NCI-H774 (cell line): ENCODE measurements at regions not wholly inside any gene's neighbourhood (a gene's known extent, or its start where the extent isn't known, plus 50 kb on each side); places are given as distances from the start of the nearest gene placed in this dataset.

Experiments used
- DNase-seq: peaks from one replicate; lab custom pipeline; 2025; lab: John Stamatoyannopoulos, UW

DNA sequence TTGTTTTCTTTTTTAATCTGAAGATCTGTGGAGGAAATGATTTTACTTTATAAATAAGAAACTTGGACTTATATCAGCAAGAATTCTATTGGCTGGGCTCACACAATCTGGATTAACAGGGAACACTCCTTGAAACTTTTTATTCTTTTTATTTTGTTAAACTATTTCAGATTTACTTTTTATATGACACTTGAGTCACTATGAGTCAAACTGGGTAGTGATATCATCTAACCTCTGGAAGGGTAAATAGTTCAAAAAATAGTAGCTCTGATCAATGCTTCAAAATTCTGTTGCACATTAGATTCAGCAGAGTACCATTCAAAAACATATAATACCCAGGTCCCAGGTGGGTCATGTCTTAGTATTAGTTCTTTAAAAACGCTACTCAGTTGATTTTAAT is 55.1 kb upstream of the NBEA start:
- no peak for DNase-seq
